ENCODE measurements at regions not wholly inside any gene's neighbourhood (a gene's known extent, or its start where the extent isn't known, plus 50 kb on each side); places are given as distances from the start of the nearest gene placed in this dataset.

GRCh38 chr6:56370127-56370540 lies 122.8 kb upstream of the COL21A1 start:
- Histone ChIP-seq H3K9me3 (no peaks in the 10 kb centered on the region), H3K27ac (peak overlapping the region; percentile 67 to 92 (median 88)), H3K36me3 (no peaks in the 10 kb centered on the region), H3K27me3 (no peaks in the 10 kb centered on the region), H3K4me1 (peaks cover 4 to 46% (median 26%) of the 10 kb centered on the region in 3 donors), H3K4me3 (peak overlapping the region in 1 of 4 donors; percentile 42)
- WGBS, 2 donors = 22 to 23% methylated on average over 10 of the region's 10 CpGs
- TF ChIP-seq POLR2A (IDR thresholded peaks at IDR 0.05) = no peak
- TF ChIP-seq CTCF (IDR thresholded peaks at IDR 0.05) = peak in 5 of 6 experiments; percentile 60 to 81 (median 60)
- no peak for DNase-seq
- intact Hi-C loops (cut with DNase I) = no loop called here

GRCh38 chr6:56368491-56368890 lies 121.1 kb upstream of the COL21A1 start:
- intact Hi-C loops (cut with DNase I) = no loop called here
- H3K9me3 ChIP-seq = no peaks in the 10 kb centered on the region
- H3K4me1 ChIP-seq = peaks cover 4 to 45% (median 26%) of the 10 kb centered on the region in 3 donors
- H3K36me3 ChIP-seq = no peaks in the 10 kb centered on the region
- H3K4me3 ChIP-seq = no peak overlapping the region
- WGBS, 2 donors = 47 to 68% methylated on average over 3 of the region's 3 CpGs
- H3K27me3 ChIP-seq = no peaks in the 10 kb centered on the region
- TF ChIP-seq POLR2A (IDR thresholded peaks at IDR 0.05) = no peak
- no peak for TF ChIP-seq CTCF (IDR thresholded peaks at IDR 0.05)
- no peak for DNase-seq
- H3K27ac ChIP-seq = peak overlapping the region in 3 of 4 donors; percentile 31 to 90 (median 67)

DNA sequence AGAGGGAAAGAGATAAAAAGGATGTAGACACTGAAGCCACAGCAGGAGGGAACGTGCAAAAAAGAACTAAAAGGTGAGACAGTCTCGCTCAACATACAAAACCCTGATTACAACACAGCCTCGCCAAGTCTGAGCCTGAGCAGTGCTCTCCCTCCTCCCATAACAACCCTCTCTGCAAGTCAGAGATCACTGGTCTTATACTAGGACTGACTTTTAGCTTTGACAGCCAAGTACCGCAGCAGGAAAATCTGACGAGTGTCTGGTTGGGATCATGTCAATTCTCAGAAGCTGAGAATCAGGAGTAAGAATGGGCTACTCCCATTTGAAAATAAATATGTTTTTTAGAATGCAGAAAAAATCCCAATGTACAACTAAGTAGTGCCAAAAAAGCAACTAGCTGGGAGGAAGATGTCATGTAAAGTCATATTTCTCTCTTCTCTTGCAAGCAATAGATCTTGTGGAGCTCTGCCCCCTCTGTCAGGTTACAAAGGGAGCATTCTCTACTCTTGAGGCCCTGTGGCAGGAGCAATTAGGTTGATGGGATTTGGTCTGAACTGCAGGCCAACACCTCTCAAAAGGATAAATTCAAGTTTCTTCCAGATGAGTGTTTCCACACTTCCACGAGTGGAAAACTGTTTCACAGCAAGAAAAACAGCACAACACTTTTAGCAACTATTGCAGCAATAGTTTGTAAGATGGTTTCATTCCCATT lies 118.9 kb upstream of the COL21A1 start:
- no peak for TF ChIP-seq CTCF (IDR thresholded peaks at IDR 0.05)
- TF ChIP-seq POLR2A (IDR thresholded peaks at IDR 0.05) = no peak
- H3K4me1 ChIP-seq = peaks cover 4 to 26% (median 12%) of the 10 kb centered on the region in 3 donors
- no peaks in the 10 kb centered on the region for H3K27me3 ChIP-seq
- H3K36me3 ChIP-seq = no peaks in the 10 kb centered on the region
- H3K4me3 ChIP-seq = no peak overlapping the region
- H3K9me3 ChIP-seq = no peaks in the 10 kb centered on the region
- no peak for DNase-seq
- 48 to 50% methylated on average over 6 of the region's 6 CpGs for WGBS, 2 donors
- peak overlapping the region in 1 of 4 donors; percentile 2 for H3K27ac ChIP-seq
- intact Hi-C loops (cut with DNase I) = no loop called here

GRCh38 chr6:56364827-56365339 lies 117.5 kb upstream of the COL21A1 start:
- no peaks in the 10 kb centered on the region for H3K27me3 ChIP-seq
- intact Hi-C loops (cut with DNase I) = no loop called here
- no peak overlapping the region for H3K27ac ChIP-seq
- H3K4me1 ChIP-seq = peaks cover under 1 to 12% (median 8%) of the 10 kb centered on the region in 3 donors
- TF ChIP-seq POLR2A (IDR thresholded peaks at IDR 0.05) (no peak), CTCF (IDR thresholded peaks at IDR 0.05) (no peak)
- no peaks in the 10 kb centered on the region for H3K9me3 ChIP-seq
- no peaks in the 10 kb centered on the region for H3K36me3 ChIP-seq
- WGBS, 2 donors = 19 to 28% methylated on average over 2 of the region's 2 CpGs
- DNase-seq = no peak
- no peak overlapping the region for H3K4me3 ChIP-seq

GRCh38 chr6:56364431-56364826 lies 117.0 kb upstream of the COL21A1 start:
- no peak for DNase-seq
- Histone ChIP-seq H3K4me1 (peaks cover 0 to 8% (median 7%) of the 10 kb centered on the region in 3 donors), H3K27ac (no peak overlapping the region), H3K36me3 (no peaks in the 10 kb centered on the region), H3K4me3 (no peak overlapping the region), H3K9me3 (no peaks in the 10 kb centered on the region), H3K27me3 (no peaks in the 10 kb centered on the region)
- intact Hi-C loops (cut with DNase I) = no loop called here
- TF ChIP-seq POLR2A (IDR thresholded peaks at IDR 0.05) (no peak), CTCF (IDR thresholded peaks at IDR 0.05) (no peak)
